Activated T-helper 1 cell treated with anti-CD3 and anti-CD28 coated beads, Interleukin-12 subunit alpha, Interleukin-12 subunit beta, Interleukin-2, Interleukin-4 antibody, amounts not matched to agents 30 ng/mL and 10 ng/mL and 1 ng/mL, durations not matched to agents 14 hours and 24 hours and 36 hours (primary cell): ENCODE measurements at regions not wholly inside any gene's neighbourhood (a gene's known extent, or its start where the extent isn't known, plus 50 kb on each side); places are given as distances from the start of the nearest gene placed in this dataset.
"Not testable (repeated sequence)": the region's sequence is repeated elsewhere in the genome, so short reads cannot be mapped to it uniquely, and the experiment has no call there.

Source experiments
- DNase-seq: peaks from one replicate; pipeline ENCODE4 v3.0.0; 2021; ENCODE audit warnings: low spot score
- H3K27ac Mint-ChIP-seq: one replicate; pipeline ENCODE4 v1.8.0; 2021; ENCODE audit warnings: mild to moderate bottlenecking, mixed read lengths
- H3K27me3 Mint-ChIP-seq: one replicate; pipeline ENCODE4 v1.8.0; 2022; ENCODE audit warnings: mild to moderate bottlenecking, moderate library complexity, mixed read lengths; ENCODE audit not compliant: insufficient read depth
- H3K36me3 Mint-ChIP-seq: one replicate; pipeline ENCODE4 v1.8.0; 2021; ENCODE audit warnings: low read depth, mixed read lengths
- H3K4me1 Mint-ChIP-seq: one replicate; pipeline ENCODE4 v1.8.0; 2021; ENCODE audit warnings: low read depth, mixed read lengths
- H3K4me3 Mint-ChIP-seq: one replicate; pipeline ENCODE4 v1.8.0; 2021; ENCODE audit warnings: mild to moderate bottlenecking, moderate library complexity, mixed read lengths
- H3K9me3 Mint-ChIP-seq: one replicate; pipeline ENCODE4 v1.8.0; 2021; ENCODE audit warnings: mixed read lengths
- intact Hi-C: fragments of 100-400 bp; cut with micrococcal nuclease; formaldehyde crosslinking; loops from one replicate; pipeline ENCODE4 v1.15.1; 2024

DNA sequence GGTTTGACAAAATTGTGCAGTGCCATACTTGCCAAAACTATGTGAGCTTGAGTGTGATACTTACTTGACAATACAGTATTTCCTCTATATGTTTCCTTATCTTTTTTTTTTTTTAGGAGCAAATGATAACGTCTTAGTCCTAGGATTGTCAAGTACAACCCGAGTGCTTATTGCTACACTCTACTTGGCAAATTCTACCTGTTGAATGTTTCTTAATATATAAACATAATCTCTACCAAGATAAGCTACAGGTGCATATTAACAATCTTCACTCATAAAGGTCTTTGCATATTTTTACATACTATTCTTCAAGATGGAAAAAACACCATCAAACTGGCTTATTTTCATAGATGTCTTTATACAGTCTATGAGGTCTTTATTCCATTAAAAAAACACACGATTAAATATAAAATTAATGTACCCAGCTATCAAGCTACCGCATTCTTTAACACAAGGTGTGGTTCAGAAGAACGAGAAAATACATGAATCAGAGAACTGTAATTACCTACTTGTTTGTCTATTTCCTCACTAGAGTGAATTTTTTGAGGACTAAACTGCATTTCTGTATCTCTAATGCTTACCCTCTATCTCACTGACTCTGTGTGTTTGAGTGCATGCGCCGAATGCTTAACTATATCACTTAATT lies 76.1 kb upstream of the PDSS1 start:
- DNase-seq: no peak
- no peaks in the 10 kb centered on the region for H3K4me1 Mint-ChIP-seq
- H3K9me3 Mint-ChIP-seq: no peaks in the 10 kb centered on the region
- peaks cover 45% of the 10 kb centered on the region for H3K27me3 Mint-ChIP-seq
- no peaks in the 10 kb centered on the region for H3K36me3 Mint-ChIP-seq
- no peak overlapping the region for H3K27ac Mint-ChIP-seq
- no peak overlapping the region for H3K4me3 Mint-ChIP-seq
- intact Hi-C loops: no loop called here

DNA sequence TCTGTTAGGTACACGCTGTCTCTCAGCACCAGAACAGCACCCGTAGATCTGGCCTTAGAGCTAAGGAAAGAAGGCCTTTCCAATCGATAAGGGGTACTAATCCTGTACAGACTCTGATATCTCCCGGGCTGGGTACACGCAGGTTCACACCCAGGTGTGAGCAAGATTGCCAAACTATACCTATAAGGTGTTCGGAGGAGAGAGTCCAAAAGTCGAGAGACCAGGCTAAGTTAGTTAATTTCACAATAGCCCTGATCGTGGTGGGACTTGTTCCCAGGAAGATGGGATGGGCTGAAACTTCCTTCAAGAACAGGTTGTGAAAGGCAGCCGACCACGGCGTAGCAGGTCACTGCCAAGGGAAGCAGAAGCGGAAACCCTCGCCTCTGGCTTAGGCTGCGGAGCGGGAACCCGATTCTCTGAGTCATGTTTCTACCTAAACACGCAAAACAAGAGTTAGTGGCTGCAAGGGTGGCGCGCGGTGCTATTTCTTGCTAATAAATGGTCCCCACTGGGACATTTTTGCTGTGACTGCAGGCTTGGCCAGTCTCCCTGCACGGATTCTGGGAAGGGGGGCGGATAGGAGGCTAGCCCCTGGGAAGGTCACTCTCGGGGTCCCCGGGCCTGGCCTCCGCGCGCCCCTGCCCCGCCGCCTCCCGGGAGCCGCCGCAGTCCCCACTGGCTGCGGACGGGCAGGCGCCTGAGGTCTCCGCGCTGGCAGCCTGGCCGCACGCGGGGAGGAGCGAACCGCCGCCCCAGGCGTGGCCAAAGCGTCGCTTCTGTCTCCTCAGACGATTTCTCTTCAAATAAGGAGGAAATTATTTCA lies 75.4 kb upstream of the PDSS1 start:
- peaks cover 40% of the 10 kb centered on the region for H3K27me3 Mint-ChIP-seq
- H3K4me1 Mint-ChIP-seq: no peaks in the 10 kb centered on the region
- no peak for DNase-seq
- intact Hi-C loops: no loop called here
- no peaks in the 10 kb centered on the region for H3K36me3 Mint-ChIP-seq
- no peaks in the 10 kb centered on the region for H3K9me3 Mint-ChIP-seq
- peak overlapping the region; percentile 16 for H3K4me3 Mint-ChIP-seq
- H3K27ac Mint-ChIP-seq: no peak overlapping the region

DNA sequence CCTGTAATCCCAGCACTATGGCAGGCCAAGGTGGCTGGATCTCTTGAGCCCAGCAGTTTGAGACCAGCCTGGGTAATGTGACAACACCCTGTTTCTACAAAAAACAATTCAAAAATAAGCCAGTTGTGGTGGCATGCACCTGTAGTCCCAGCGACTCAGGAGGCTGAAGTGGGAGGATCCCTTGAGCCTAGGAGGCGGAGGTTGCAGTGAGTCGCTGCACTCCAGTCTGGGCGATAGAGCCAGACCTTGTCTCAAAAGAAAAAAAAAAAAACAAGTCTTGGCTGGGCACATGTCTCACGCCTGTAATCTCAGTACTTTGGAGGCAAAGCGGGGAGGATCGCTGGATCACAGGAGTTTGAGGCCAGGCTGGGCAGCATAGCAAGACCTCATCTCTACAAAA lies 74.6 kb upstream of the PDSS1 start:
- Mint-ChIP-seq H3K27ac (no peak overlapping the region), H3K27me3 (peaks cover 39% of the 10 kb centered on the region), H3K9me3 (no peaks in the 10 kb centered on the region), H3K4me3 (no peak overlapping the region), H3K4me1 (no peaks in the 10 kb centered on the region), H3K36me3 (no peaks in the 10 kb centered on the region)
- intact Hi-C loops: no loop called here
- no peak for DNase-seq

DNA sequence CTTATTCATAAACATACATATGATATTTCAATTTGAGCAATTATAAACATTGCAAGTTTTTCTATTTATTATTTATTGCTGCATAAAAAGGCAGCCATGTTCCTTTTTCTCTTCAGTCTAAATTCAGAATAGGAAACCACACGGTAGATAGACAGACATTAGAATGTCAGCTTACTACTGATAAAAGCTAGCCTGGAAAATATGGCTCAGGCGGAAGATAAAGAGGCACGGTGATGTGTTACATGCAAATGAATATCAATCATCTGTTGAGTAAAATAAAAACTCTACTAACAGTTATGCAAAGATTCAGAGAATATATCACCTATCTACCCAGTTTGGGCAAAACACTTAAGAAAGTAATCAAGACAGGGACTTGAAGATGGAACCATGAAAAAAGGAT lies 73.5 kb upstream of the PDSS1 start:
- Mint-ChIP-seq H3K27ac (no peak overlapping the region), H3K36me3 (no peaks in the 10 kb centered on the region), H3K4me3 (no peak overlapping the region), H3K9me3 (no peaks in the 10 kb centered on the region), H3K4me1 (no peaks in the 10 kb centered on the region), H3K27me3 (peaks cover 41% of the 10 kb centered on the region)
- DNase-seq: no peak
- intact Hi-C loops: no loop called here

DNA sequence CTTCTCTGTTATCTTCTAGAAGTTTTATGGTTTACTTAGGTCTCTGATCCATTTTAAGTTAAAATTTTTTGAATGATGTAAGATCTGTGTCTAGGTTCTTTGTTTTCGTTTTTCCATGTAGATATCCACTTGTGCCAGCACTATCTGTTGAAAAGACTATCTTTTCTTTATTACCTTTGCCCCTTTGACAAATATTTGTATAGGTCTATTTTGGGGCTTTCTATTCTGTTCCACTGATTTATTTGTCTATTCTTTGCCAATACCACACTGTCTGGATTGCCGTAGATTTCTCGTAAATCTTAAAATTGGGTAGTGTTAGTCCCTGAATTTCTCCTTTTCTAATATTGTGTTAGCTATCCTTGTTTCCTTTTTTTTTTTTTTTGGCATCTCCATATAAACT lies 71.4 kb upstream of the PDSS1 start:
- no peaks in the 10 kb centered on the region for H3K4me1 Mint-ChIP-seq
- intact Hi-C loops: no loop called here
- H3K4me3 Mint-ChIP-seq: no peak overlapping the region
- H3K27me3 Mint-ChIP-seq: peaks cover 38% of the 10 kb centered on the region
- H3K36me3 Mint-ChIP-seq: no peaks in the 10 kb centered on the region
- H3K27ac Mint-ChIP-seq: no peak overlapping the region
- H3K9me3 Mint-ChIP-seq: no peaks in the 10 kb centered on the region
- DNase-seq: no peak

- peaks cover 28% of the 10 kb centered on the region for H3K27me3 Mint-ChIP-seq
- H3K36me3 Mint-ChIP-seq: no peaks in the 10 kb centered on the region
- H3K27ac Mint-ChIP-seq: no peak overlapping the region
- H3K4me1 Mint-ChIP-seq: no peaks in the 10 kb centered on the region
- H3K4me3 Mint-ChIP-seq: no peak overlapping the region
- H3K9me3 Mint-ChIP-seq: no peaks in the 10 kb centered on the region
- DNase-seq: no peak
- intact Hi-C loops: no loop called here
Observed at GRCh38 chr10:26627324-26627723, 70.2 kb upstream of the PDSS1 start.

DNA sequence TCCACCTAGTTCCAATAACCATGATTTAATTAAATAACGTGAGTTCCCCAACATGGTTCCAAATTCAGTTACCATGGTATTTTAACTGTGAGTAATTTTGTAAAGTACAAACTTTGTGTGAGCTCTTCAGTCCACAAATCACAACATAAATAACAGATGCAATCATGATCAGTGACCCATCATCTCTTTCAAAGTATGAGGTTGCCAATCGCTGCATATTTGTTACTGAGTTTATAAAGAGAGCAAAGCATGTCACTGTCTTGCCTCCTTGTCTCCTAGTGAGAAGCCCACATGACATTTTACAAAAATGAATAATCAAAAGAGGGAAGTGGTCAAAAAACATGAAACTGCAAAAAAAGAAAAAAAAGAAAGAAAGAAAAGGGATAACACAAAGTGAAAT lies 69.1 kb upstream of the PDSS1 start:
- Mint-ChIP-seq H3K4me1 (no peaks in the 10 kb centered on the region), H3K9me3 (peaks cover 4% of the 10 kb centered on the region), H3K4me3 (no peak overlapping the region), H3K36me3 (no peaks in the 10 kb centered on the region), H3K27ac (no peak overlapping the region), H3K27me3 (peaks cover 22% of the 10 kb centered on the region)
- no peak for DNase-seq
- intact Hi-C loops: no loop called here

DNA sequence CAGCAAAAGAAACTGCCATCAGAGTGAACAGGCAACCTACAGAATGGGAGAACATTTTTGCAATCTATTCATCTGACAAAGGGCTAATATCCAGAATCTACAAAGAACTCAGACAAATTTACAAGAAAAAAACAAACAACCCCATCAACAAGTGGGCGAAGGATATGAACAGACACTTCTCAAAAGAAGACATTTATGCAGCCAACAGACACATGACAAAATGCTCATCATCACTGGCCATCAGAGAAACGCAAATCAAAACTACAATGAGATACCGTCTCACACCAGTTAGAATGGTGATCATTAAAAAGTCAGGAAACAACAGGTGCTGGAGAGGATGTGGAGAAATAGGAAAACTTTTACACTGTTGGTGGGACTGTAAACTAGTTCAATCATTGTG lies 65.3 kb upstream of the PDSS1 start:
- H3K4me1 Mint-ChIP-seq, H3K27me3 Mint-ChIP-seq, H3K4me3 Mint-ChIP-seq, H3K36me3 Mint-ChIP-seq, H3K9me3 Mint-ChIP-seq, intact Hi-C loops, H3K27ac Mint-ChIP-seq, DNase-seq: not testable (repeated sequence)

DNA sequence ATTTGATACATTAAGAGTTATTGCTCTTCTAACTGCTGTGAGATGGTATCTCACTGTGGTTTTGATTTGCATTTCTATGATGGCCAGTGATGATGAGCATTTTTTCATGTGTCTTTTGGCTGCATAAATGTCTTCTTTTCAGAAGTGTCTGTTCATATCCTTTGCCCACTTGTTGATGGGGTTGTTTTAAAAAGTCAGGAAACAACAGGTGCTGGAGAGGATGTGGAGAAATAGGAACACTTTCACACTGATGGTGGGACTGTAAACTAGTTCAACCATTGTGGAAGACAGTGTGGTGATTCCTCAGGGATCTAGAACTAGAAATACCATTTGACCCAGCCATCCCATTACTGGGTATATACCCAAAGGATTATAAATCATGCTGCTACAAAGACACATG lies 63.4 kb upstream of the PDSS1 start:
- intact Hi-C loops: not testable (repeated sequence)

GRCh38 chr10:26637521-26638275 lies 59.8 kb upstream of the PDSS1 start:
- H3K36me3 Mint-ChIP-seq: no peaks in the 10 kb centered on the region
- peaks cover 4% of the 10 kb centered on the region for H3K9me3 Mint-ChIP-seq
- no peak overlapping the region for H3K27ac Mint-ChIP-seq
- H3K27me3 Mint-ChIP-seq: no peaks in the 10 kb centered on the region
- no peak for DNase-seq
- no peaks in the 10 kb centered on the region for H3K4me1 Mint-ChIP-seq
- intact Hi-C loops: no loop called here
- H3K4me3 Mint-ChIP-seq: no peak overlapping the region

More for the DNA sequence above, 63.4 kb upstream of the PDSS1 start:
- H3K9me3 Mint-ChIP-seq, H3K4me1 Mint-ChIP-seq, DNase-seq, H3K4me3 Mint-ChIP-seq, H3K27ac Mint-ChIP-seq, H3K27me3 Mint-ChIP-seq, H3K36me3 Mint-ChIP-seq: not testable (repeated sequence)

DNA sequence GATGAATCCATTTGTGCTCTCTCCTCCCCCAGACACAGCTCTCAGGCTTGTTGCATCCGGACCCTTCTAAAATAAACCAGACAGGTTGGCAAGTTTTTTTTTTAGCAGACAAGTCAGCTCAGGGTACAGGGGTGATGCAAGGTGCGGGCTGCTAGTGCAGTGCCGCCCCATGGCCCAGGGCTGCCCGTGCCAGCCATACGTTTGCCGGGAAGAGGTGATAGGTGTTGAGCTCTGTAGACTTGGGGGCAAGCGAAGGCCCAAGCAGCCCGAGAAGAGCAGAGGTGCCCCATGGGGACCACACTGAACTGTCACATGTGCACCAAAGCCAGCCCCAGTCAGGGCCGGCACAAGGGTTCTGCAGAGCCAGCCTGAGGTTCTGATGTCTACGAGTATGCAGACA lies 57.1 kb upstream of the PDSS1 start:
- Mint-ChIP-seq H3K9me3 (no peaks in the 10 kb centered on the region), H3K4me3 (no peak overlapping the region), H3K4me1 (no peaks in the 10 kb centered on the region), H3K36me3 (no peaks in the 10 kb centered on the region), H3K27ac (no peak overlapping the region), H3K27me3 (no peaks in the 10 kb centered on the region)
- no peak for DNase-seq
- intact Hi-C loops: no loop called here

DNA sequence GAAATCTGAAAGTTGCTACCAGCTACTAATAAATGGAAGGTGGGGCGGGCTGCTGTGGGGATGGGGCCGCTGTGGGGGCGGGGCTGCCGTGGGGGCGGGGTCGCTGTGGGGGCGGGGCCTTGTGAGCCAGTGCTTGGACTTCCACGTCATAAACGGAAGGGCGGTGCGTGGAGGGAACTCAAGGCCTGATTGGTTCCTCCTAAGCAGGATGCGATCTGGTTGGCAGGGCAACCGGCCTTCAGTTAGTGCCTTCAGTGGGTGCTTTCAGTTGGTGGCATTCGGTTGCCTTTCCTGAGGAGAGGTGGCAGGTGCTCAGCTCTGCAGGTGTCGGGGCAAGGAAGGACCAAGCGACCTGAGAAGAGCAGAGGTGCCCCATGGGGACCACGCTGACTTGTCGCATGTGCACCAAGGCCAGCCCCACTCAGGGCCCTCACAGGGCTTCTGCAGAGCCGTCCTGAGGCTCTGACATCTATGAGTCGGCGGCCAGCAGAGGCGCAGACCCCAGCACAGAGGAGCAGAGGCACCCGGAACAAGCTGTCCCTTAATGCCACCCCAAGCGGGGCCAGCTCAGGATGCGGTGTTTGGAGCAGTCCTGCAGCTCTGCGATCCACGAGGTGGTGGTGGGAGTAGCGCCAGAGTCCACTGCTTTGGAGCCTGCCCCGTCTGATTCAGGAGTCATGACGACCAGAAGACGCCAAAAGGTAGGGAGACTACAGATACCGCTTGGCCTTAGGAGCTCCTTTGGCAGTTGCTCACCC lies 54.4 kb upstream of the PDSS1 start:
- intact Hi-C loops: no loop called here
- Mint-ChIP-seq H3K4me1 (no peaks in the 10 kb centered on the region), H3K27me3 (peaks cover 3% of the 10 kb centered on the region), H3K4me3 (no peak overlapping the region), H3K27ac (no peak overlapping the region), H3K9me3 (no peaks in the 10 kb centered on the region), H3K36me3 (no peaks in the 10 kb centered on the region)
- no peak for DNase-seq
